GM13976 (cell line): ENCODE measurements at regions not wholly inside any gene's neighbourhood (a gene's known extent, or its start where the extent isn't known, plus 50 kb on each side); places are given as distances from the start of the nearest gene placed in this dataset.

Experiments
- DNase-seq: peaks from one replicate; pipeline ENCODE4 v3.0.0; 2012; ENCODE audit warnings: low spot score
- CTCF ChIP-seq: IDR thresholded peaks from 2 replicates; pipeline ENCODE4 v1.5.1; 2012; ENCODE audit warnings: borderline replicate concordance, mild to moderate bottlenecking; ENCODE audit not compliant: insufficient read depth; ENCODE audit errors: extremely low read depth, missing control alignments, control extremely low read depth
- in situ Hi-C: fragments of 300-500 bp; cut with MboI; formaldehyde crosslinking; loops from one replicate; pipeline ENCODE4 v1.12.0; 2022; ENCODE audit warnings: low sequenced_read_pairs, mixed read lengths, inconsistent platforms; ENCODE audit not compliant: unreplicated experiment

- TF ChIP-seq CTCF, result no peak
- in situ Hi-C loops, result no loop called here
- DNase-seq, result no peak
Observed at GRCh38 chr7:20998309-20998708, 211.6 kb upstream of the SP8 start.

- no peak for DNase-seq
- in situ Hi-C loops, result no loop called here
- no peak for TF ChIP-seq CTCF
Observed at GRCh38 chr7:21011153-21011552, 224.5 kb upstream of the SP8 start.

GRCh38 chr7:21013765-21014539 lies 227.3 kb upstream of the SP8 start:
- TF ChIP-seq CTCF, result no peak
- DNase-seq, result no peak
- in situ Hi-C loops, result no loop called here

- DNase-seq, result no peak
- no peak for TF ChIP-seq CTCF
- in situ Hi-C loops, result no loop called here
Observed at GRCh38 chr7:21020667-21021066, 234.0 kb upstream of the SP8 start.

GRCh38 chr7:21023841-21024484 lies 237.3 kb upstream of the SP8 start:
- TF ChIP-seq CTCF, result no peak
- in situ Hi-C loops, result no loop called here
- no peak for DNase-seq

- in situ Hi-C loops, result no loop called here
- TF ChIP-seq CTCF, result no peak
- DNase-seq, result no peak
Observed at GRCh38 chr7:21024485-21024867, 237.8 kb upstream of the SP8 start.
